GM19395 (cell line): ENCODE measurements at regions not wholly inside any gene's neighbourhood (a gene's known extent, or its start where the extent isn't known, plus 50 kb on each side); places are given as distances from the start of the nearest gene placed in this dataset.

Experiments
- ATAC-seq: cut with Tn5 transposase; IDR thresholded peaks from one replicate; pipeline ENCODE4 v1.9.1; 2021; ENCODE audit warnings: mild to moderate bottlenecking, moderate library complexity; ENCODE audit not compliant: unreplicated experiment

DNA sequence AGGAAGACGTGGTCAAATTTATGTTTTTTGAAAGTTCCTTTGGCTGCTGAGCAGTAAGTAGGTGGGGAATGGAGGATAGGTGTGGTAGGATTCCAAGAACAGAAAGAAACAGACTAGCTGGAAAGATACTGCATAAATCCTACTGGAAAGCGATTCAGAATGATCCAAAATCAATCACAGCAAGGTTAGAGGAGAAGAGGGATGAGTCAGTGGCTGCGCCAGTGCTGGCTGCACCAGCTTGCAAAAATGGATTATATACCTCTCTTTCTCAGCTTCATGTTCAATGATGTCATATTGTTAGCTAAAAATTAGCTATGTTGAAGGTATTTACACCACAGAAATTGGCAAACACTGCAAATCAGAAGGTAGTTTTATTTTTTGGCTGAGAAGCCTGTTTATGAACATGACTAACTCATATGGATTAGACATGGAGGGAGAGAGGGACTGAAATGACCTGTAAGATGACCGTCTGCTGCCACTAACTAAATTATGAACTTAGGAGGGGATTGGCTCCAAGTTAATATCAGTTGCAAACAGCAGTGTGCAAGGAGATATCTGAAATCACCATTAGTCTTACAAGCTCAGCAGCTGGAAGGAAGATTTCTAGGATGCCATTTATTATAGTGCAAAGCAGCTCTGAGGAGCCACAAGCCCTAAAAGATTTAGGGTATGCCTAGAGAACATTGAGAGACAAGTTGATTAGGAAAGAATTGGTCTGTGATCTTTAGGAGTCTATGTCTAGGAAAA, 405.3 kb downstream of the MID1IP1 start:
- ATAC-seq = no peak

GRCh38 chrX:39211501-39211900, 410.2 kb downstream of the MID1IP1 start:
- no peak for ATAC-seq

DNA sequence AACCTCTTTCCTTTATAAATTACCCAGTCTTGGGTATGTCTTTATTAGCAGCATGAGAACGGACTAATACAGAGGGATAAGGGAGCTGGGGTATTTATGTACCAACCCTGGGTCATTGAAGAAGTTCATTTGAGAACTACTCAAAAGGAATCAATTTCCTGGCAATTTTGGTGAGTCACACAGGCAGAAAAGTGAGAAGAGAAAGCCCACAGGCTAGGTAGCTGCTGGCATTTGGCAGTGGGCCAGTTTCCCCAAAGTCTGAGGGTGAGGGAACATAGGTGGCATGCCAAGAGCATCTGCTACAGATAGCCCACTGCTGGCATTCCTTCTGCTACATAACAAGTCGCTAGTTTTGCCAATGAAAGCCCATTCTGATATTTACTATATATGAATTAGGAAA, 411.2 kb downstream of the MID1IP1 start:
- no peak for ATAC-seq

GRCh38 chrX:39214387-39215126, 413.3 kb downstream of the MID1IP1 start:
- no peak for ATAC-seq

- no peak for ATAC-seq
Observed at GRCh38 chrX:39220952-39221351, 419.7 kb downstream of the MID1IP1 start.

DNA sequence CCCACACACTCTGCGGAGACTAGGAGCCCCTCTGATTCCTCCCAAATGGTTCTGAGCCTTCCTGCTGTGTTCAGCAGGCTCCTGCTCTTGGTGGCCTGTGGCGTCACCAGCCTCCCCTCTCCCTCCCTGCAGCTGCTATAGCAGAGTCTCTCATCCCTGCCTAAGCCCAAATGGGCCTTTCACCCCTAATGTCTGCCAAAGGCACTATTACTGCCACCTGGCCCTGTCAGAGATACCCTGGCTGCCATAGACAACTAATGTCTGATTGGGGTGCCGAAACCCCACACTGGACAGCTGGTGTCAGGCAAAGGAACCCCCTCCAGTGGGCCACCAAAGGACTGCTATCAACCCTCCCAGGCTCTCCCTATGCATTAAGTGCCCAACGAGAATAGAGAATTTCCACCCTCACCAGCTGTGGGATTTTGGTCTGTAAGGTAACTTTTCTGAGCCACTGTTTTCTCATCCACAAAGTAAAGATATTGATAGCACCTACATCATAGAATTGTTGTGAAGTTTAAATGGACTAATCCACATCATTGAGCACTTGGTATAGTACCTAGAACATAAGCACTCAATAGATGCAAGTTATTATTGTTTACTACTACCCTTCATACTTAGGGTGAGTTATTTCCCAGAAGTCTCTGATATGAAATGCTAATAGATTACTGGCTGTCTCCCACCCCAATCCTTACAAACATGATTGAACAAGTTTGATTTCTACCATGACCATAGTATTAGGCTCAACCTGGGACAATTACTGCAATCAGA, 421.3 kb downstream of the MID1IP1 start:
- no peak for ATAC-seq

DNA sequence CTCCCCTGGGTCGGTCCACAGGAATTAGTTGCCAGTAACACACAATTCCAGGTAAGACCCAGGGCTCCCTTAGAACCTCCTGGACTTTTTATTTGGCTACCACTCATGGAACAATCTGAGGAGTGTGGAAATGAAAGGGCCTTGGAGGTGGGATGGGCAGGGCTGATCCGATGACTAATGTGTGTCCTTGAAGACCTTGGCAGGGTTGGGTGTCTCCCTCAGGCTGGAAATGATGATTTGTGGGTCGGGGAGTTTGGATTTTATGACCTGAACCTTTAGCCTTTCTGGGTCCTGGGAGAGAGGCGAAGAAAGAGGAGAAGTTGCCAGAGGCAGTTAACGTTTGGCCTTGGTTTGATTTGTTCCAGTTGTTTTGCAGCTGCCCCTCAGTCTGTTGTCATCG, 425.0 kb downstream of the MID1IP1 start:
- ATAC-seq = no peak

DNA sequence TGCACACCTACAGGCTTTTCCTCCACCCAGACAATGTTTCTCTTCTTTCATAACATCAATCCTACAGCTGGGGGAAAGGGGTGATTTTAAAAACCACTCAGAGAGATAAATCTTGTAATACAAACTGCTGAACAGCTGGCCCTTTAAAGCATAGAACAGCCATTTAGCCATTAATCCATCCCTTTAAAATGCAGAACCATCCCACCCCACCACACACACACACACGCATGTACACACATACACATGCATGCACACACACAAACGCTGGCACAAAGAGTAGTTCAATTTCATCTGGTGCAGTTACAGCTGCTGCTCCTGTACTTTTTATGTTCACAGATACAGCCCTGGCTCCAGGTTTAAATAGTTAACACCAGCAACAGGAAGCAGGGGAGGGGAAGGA, 426.1 kb downstream of the MID1IP1 start:
- ATAC-seq = no peak

DNA sequence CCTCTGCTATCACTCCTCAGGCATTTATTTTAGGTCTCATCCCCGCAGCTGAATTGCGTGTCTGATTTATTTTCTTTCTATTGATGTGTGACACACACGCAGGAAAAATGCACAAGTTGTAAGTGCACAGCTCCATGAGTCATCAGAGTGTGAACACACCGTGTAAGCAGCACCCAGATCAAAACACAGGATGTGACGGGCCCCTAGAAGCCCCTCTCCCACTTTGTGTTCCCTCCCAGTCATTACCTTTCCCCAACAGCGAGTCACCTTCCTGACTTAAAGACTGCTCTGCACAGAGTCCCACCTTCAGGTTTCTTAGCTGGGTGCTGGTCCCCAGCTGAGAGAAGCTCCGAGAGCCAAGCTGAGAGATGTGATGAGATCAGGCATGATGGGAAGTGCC, 436.7 kb downstream of the MID1IP1 start:
- no peak for ATAC-seq

GRCh38 chrX:39242187-39242586, 440.9 kb downstream of the MID1IP1 start:
- ATAC-seq = no peak

- ATAC-seq = no peak
Observed at GRCh38 chrX:39244147-39244546, 442.9 kb downstream of the MID1IP1 start.

DNA sequence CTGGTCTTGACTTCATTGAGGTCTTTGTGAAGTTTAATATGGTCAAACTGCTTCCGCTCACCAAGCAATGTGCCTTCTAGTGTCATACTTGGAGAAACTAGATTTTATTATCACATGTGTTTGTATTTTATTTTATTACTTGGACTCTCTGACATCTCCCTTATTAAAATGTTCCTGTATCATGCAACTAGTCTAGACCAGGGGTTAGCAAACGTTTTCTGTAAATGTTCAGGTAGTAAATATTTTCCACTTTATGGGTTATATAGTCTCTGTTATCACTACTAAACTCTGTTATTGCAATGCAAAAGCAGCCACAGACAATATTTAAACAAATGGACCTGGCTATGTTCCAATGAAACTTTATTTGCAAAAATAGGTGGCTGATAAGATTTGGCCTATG, 443.8 kb downstream of the MID1IP1 start:
- ATAC-seq = no peak

- ATAC-seq = no peak
Observed at GRCh38 chrX:39247536-39247935, 446.3 kb downstream of the MID1IP1 start.

- no peak for ATAC-seq
Observed at GRCh38 chrX:39248330-39248729, 447.1 kb downstream of the MID1IP1 start.

DNA sequence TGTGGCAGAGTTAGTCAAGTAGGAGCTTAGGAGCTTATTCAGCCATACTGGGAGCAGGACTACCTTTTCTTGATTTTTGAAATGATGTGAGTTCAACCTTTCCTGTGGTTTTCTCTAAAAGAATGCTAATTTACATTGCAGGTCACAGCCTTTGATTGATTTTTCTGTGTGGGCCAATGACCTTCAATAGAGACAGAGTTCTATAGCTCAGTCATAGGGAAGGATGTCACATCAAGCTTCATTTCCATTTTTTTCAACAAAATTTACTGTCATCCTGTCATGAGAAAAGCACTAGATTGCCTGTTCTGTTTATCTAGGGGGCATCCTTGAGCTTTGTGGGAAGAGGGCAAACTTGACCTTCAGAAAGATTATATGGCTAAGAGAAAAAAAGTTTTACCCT, 448.7 kb downstream of the MID1IP1 start:
- no peak for ATAC-seq

DNA sequence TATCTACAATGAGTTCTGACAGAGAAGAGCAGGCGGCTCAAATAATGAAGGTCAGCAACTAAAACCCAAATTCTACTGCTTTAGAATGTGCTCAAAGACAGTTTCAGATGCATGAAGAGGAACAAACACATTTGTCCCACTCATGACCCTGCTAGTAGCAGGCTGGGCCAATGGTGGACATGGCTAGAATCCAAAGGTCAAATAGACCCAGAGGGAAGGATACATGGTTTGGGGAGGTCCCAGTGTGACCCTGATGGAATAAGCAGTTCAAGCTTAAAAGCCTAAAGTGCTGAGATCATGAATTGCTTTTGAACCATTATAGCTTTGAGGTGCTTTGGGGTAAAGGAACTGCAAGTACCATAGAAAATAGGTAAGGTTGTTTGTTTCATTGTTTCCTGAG, 450.7 kb downstream of the MID1IP1 start:
- ATAC-seq = no peak

- no peak for ATAC-seq
Observed at GRCh38 chrX:39253551-39253950, 452.3 kb downstream of the MID1IP1 start.

GRCh38 chrX:39258331-39258730, 457.1 kb downstream of the MID1IP1 start:
- no peak for ATAC-seq

DNA sequence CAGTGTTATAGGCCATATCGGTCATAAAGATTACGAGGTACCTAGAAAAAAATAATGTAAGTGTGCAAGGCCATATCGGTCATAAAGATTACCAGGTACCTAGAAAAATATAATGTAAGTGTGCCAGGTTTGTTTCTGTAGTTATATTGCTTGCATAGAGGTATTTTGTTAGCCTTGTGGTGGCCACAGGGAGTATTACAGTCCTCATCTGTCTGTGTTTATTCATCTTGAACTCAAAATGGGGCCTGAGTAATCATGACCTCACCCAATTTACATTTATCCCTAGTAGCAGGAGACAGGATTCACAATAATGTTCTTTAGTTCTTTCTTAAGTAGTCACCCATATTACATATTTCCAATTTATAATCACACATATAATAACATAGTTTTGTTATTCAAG, 459.7 kb downstream of the MID1IP1 start:
- ATAC-seq = no peak

GRCh38 chrX:39261446-39262147, 460.3 kb downstream of the MID1IP1 start:
- ATAC-seq = no peak

DNA sequence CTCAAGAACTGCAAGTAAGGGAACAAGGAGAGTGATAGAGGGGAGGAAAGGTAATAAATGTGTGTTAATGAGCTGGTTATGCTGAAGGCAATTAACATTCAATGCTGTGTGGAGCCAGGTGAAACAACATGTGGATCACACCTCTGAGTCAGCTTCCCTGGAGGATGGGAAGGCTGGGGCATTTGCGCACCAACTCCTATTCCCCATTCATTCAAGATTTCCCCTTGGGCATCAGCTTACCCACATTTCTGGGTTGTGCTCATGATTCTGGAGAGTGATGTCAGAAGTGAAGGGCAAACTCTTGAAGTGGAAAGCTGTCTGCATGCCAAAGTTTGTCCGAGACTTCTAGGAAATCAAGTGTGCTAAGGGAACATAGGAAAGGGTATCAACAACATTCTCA, 461.4 kb downstream of the MID1IP1 start:
- no peak for ATAC-seq
